SK-N-SH (cell line): ENCODE measurements at regions not wholly inside any gene's neighbourhood (a gene's known extent, or its start where the extent isn't known, plus 50 kb on each side); places are given as distances from the start of the nearest gene placed in this dataset.
"Not testable (repeated sequence)": the region's sequence is repeated elsewhere in the genome, so short reads cannot be mapped to it uniquely, and the experiment has no call there.

ENCODE experiments used
- CTCF ChIA-PET: fragments of 300-600, 350-600 bp; formaldehyde crosslinking; extraction: SDS; loops from one replicate; lab custom pipeline; 2021; lab: Yijun Ruan, JAX
- POLR2A ChIA-PET: fragments of 350-600 bp; sonication (Branson Sonifier 250); formaldehyde crosslinking; extraction: SDS; loops from one replicate; lab custom pipeline; 2020; ENCODE audit warnings: antibody characterized with exemption, inconsistent platforms; lab: Yijun Ruan, JAX
- DNase-seq: peaks from one replicate; pipeline ENCODE4 v3.0.0; 2012
- H2AFZ ChIP-seq: fragments of 200-600 bp; sonication (generic); 2 replicates; pipeline ENCODE4 v1.8.1; 2016; ENCODE audit warnings: antibody characterized with exemption, mild to moderate bottlenecking, low read depth
- H3F3A ChIP-seq: fragments of 200-600 bp; sonication (generic); replicated peaks from 2 replicates; pipeline ENCODE3; 2016; ENCODE audit warnings: antibody characterized with exemption, mild to moderate bottlenecking; ENCODE audit not compliant: insufficient read depth
- H3K27ac ChIP-seq, 2 experiments: fragments of 200-500 bp in 1 of 2; fragments of 200-600 bp in 1 of 2; sonication (Bioruptor generic) in 1 of 2; sonication (generic), shearing (Covaris generic) in 1 of 2; 2 replicates each; pipeline versions ENCODE4 v1.5.1 to v1.6.1; 2014 to 2016; ENCODE audit warnings: low read depth in 2 of 2, inconsistent platforms in 1 of 2, low read length in 1 of 2, mild to moderate bottlenecking in 1 of 2, mixed read lengths in 1 of 2
- H3K27me3 ChIP-seq: fragments of 200-600 bp; sonication (generic), shearing (Covaris generic); 2 replicates; pipeline ENCODE4 v1.6.1; 2016; ENCODE audit warnings: mixed run types; ENCODE audit not compliant: insufficient read depth
- H3K36me3 ChIP-seq, 2 experiments: fragments of 200-500 bp in 1 of 2; fragments of 200-600 bp in 1 of 2; sonication (Bioruptor generic) in 1 of 2; sonication (generic) in 1 of 2; replicated peaks in 1 of 2; 2 replicates each; pipeline versions ENCODE3 to v1.5.1; 2014 to 2016; ENCODE audit warnings: low read length in 1 of 2, mild to moderate bottlenecking in 1 of 2; ENCODE audit not compliant: insufficient read depth in 2 of 2, control insufficient read depth in 1 of 2
- H3K4me1 ChIP-seq, 2 experiments: fragments of 200-500 bp in 1 of 2; fragments of 200-600 bp in 1 of 2; sonication (Bioruptor generic) in 1 of 2; sonication (generic), shearing (Covaris generic) in 1 of 2; 2 replicates each; pipeline versions ENCODE4 v1.5.1 to v1.6.1; 2014 to 2016; ENCODE audit warnings: low read depth in 1 of 2, low read length in 1 of 2, mixed run types in 1 of 2; ENCODE audit not compliant: insufficient read depth in 2 of 2, control insufficient read depth in 1 of 2
- H3K4me2 ChIP-seq: fragments of 200-600 bp; sonication (generic), shearing (Covaris generic); 2 replicates; pipeline ENCODE4 v1.6.1; 2017; ENCODE audit warnings: mixed run types
- H3K4me3 ChIP-seq, 2 experiments: fragments of 200-500 bp in 1 of 2; fragments of 200-600 bp in 1 of 2; sonication (Bioruptor generic) in 1 of 2; sonication (generic), shearing (Covaris generic) in 1 of 2; 2 replicates each; pipeline versions ENCODE4 v1.5.1 to v1.8.1; 2014 to 2016; ENCODE audit warnings: low read depth in 2 of 2, inconsistent platforms in 1 of 2, low read length in 1 of 2, mild to moderate bottlenecking in 1 of 2, mixed read lengths in 1 of 2, moderate library complexity in 1 of 2
- H3K79me2 ChIP-seq: fragments of 200-600 bp; sonication (generic); 2 replicates; pipeline ENCODE4 v1.8.1; 2017; ENCODE audit warnings: mild to moderate bottlenecking; ENCODE audit not compliant: insufficient read depth
- H3K9ac ChIP-seq: fragments of 200-600 bp; sonication (generic); 2 replicates; pipeline ENCODE4 v1.6.1; 2017; ENCODE audit warnings: mixed run types
- H3K9me2 ChIP-seq: fragments of 200-600 bp; sonication (generic); 2 replicates; pipeline ENCODE4 v1.6.1; 2017; ENCODE audit warnings: mixed run types
- H3K9me3 ChIP-seq: fragments of 200-600 bp; sonication (generic); 2 replicates; pipeline ENCODE4 v1.6.1; 2017; ENCODE audit warnings: mixed run types, mild to moderate bottlenecking, moderate library complexity
- H4K20me1 ChIP-seq: fragments of 200-600 bp; sonication (generic); 2 replicates; pipeline ENCODE4 v1.6.1; 2017; ENCODE audit warnings: mild to moderate bottlenecking, mixed run types; ENCODE audit not compliant: insufficient read depth
- CTCF ChIP-seq: fragments of 200-600 bp; sonication (generic); IDR thresholded peaks from 2 replicates; pipeline ENCODE4 v1.6.1; 2017; ENCODE audit warnings: antibody characterized with exemption, mild to moderate bottlenecking, moderate library complexity
- FOSL2 ChIP-seq: IDR thresholded peaks from 2 replicates; pipeline ENCODE4 v1.4.0; 2012; ENCODE audit warnings: low read depth, mild to moderate bottlenecking, moderate library complexity, borderline replicate concordance
- FOXM1 ChIP-seq: IDR thresholded peaks from 2 replicates; pipeline ENCODE4 v1.4.0; 2012; ENCODE audit warnings: low read depth, mild to moderate bottlenecking
- GATA2 ChIP-seq: sonication (generic); formaldehyde crosslinking; IDR thresholded peaks from 2 replicates; pipeline ENCODE4 v1.5.0; 2020; ENCODE audit warnings: mild to moderate bottlenecking, missing genetic modification reagents
- MEF2A ChIP-seq: IDR thresholded peaks from 2 replicates; pipeline ENCODE4 v1.4.0; 2012; ENCODE audit warnings: low read depth, borderline replicate concordance
- NFIC ChIP-seq: IDR thresholded peaks from 2 replicates; pipeline ENCODE4 v1.4.0; 2012; ENCODE audit warnings: borderline replicate concordance
- PBX3 ChIP-seq: IDR thresholded peaks from 2 replicates; pipeline ENCODE4; 2012
- RCOR1 ChIP-seq: fragments of 150-350 bp; IDR thresholded peaks from 2 replicates; pipeline ENCODE4 v1.6.1; 2017; ENCODE audit warnings: antibody characterized with exemption, low read length
- REST ChIP-seq: IDR thresholded peaks from 2 replicates; pipeline ENCODE4 v1.6.1; 2012; ENCODE audit warnings: mild to moderate bottlenecking, low read depth, low read length, moderate library complexity
- RFX5 ChIP-seq: IDR thresholded peaks from 2 replicates; pipeline ENCODE4 v1.6.1; 2012; ENCODE audit warnings: mild to moderate bottlenecking, improper control_type of control experiment, low read length
- TAF1 ChIP-seq: IDR thresholded peaks from 2 replicates; pipeline ENCODE4 v1.6.1; 2012; ENCODE audit warnings: low read depth, mild to moderate bottlenecking, low read length, moderate library complexity, borderline replicate concordance
- USF1 ChIP-seq: IDR thresholded peaks from 2 replicates; pipeline ENCODE4 v1.4.0; 2012; ENCODE audit warnings: low read depth, borderline replicate concordance
- WGBS: methylation state at CpG from one replicate; pipeline ENCODE4 v1.1.6; 2017; ENCODE audit warnings: low lambda C conversion rate; 5-methylcytosine and 5-hydroxymethylcytosine counted together

- H4K20me1 ChIP-seq = no peaks in the 10 kb centered on the region
- no peaks in the 10 kb centered on the region for H3K27me3 ChIP-seq
- no peaks in the 10 kb centered on the region for H3F3A ChIP-seq
- no peaks in the 10 kb centered on the region; a peak in 2 of 4 replicates for H3K4me1 ChIP-seq
- no peak overlapping the region for H3K4me3 ChIP-seq
- no peaks in the 10 kb centered on the region for H3K9me3 ChIP-seq
- POLR2A ChIA-PET = no interaction called here
- no peak overlapping the region for H3K27ac ChIP-seq
- no peak for DNase-seq
- no peaks in the 10 kb centered on the region for H3K36me3 ChIP-seq
- H2AFZ ChIP-seq = no peak overlapping the region
- no peaks in the 10 kb centered on the region for H3K79me2 ChIP-seq
- no peaks in the 10 kb centered on the region for H3K9me2 ChIP-seq
- no peak overlapping the region for H3K9ac ChIP-seq
- CTCF ChIA-PET = no interaction called here
- no peak overlapping the region for H3K4me2 ChIP-seq
- 84% methylated on average over 6 of the region's 6 CpGs for WGBS
- TF ChIP-seq TAF1 = no peak
- no peak for TF ChIP-seq CTCF
- no peak for TF ChIP-seq PBX3
Measured at GRCh38 chr2:144770616-144771230, 250.8 kb upstream of the ZEB2 start.

- H2AFZ ChIP-seq, H3K36me3 ChIP-seq, H3K4me1 ChIP-seq, H3K27ac ChIP-seq, H3K9me3 ChIP-seq, CTCF ChIA-PET, POLR2A ChIA-PET, H3K27me3 ChIP-seq, DNase-seq, H3F3A ChIP-seq, H3K4me3 ChIP-seq, H3K9ac ChIP-seq, H4K20me1 ChIP-seq, H3K9me2 ChIP-seq, H3K4me2 ChIP-seq, H3K79me2 ChIP-seq: not testable (repeated sequence)
- WGBS = 77% methylated on average over 2 of the region's 2 CpGs
Measured at GRCh38 chr2:144760939-144761338, 241.0 kb upstream of the ZEB2 start.

- Histone ChIP-seq H3K4me1 (no peaks in the 10 kb centered on the region), H3K4me2 (no peak overlapping the region), H3K9me3 (no peaks in the 10 kb centered on the region), H3K27me3 (no peaks in the 10 kb centered on the region), H3F3A (no peaks in the 10 kb centered on the region), H2AFZ (no peak overlapping the region), H3K4me3 (no peak overlapping the region), H3K36me3 (no peaks in the 10 kb centered on the region), H3K27ac (no peak overlapping the region), H4K20me1 (no peaks in the 10 kb centered on the region), H3K9ac (no peak overlapping the region), H3K9me2 (no peaks in the 10 kb centered on the region), H3K79me2 (no peaks in the 10 kb centered on the region)
- ChIA-PET POLR2A (no interaction called here), CTCF (no interaction called here)
- no peak for DNase-seq
- TF ChIP-seq NFIC = no peak
- no peak for TF ChIP-seq FOSL2
- TF ChIP-seq MEF2A = no peak
- TF ChIP-seq RCOR1 = no peak
- no peak for TF ChIP-seq FOXM1
- TF ChIP-seq RFX5 = no peak
- no peak for TF ChIP-seq PBX3
- no peak for TF ChIP-seq USF1
- no peak for TF ChIP-seq GATA2 (CRISPR knock-in tag)
- no peak for TF ChIP-seq REST
- TF ChIP-seq TAF1 = no peak
Measured at GRCh38 chr2:144759746-144760145, 239.8 kb upstream of the ZEB2 start.
